GM21619 (cell line): ENCODE measurements at regions not wholly inside any gene's neighbourhood (a gene's known extent, or its start where the extent isn't known, plus 50 kb on each side); places are given as distances from the start of the nearest gene placed in this dataset.
"Not testable (repeated sequence)": the region's sequence is repeated elsewhere in the genome, so short reads cannot be mapped to it uniquely, and the experiment has no call there.

ENCODE experiments used
- ATAC-seq: cut with Tn5 transposase; IDR thresholded peaks from one replicate; pipeline ENCODE4 v1.9.1; 2021; ENCODE audit not compliant: unreplicated experiment

DNA sequence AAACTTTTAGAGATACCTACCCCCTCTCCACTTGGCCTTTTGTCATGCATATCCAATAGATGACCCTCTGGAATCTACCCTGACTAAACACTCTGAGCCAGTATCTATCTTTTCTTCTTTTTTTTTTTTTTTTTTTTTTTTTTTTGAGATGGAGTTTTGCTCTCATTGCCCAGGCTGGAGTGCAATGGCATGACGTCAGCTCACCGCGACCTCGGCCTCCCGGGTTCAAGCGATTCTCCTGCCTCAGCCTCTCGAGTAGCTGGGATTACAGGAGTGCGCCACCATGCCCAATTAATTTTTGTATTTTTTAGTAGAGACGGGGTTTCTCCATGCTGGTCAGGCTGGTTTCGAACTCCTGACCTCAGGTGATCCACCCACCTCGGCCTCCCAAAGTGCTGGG is 50.8 kb upstream of the GRIN2B start:
- not testable (repeated sequence) for ATAC-seq

DNA sequence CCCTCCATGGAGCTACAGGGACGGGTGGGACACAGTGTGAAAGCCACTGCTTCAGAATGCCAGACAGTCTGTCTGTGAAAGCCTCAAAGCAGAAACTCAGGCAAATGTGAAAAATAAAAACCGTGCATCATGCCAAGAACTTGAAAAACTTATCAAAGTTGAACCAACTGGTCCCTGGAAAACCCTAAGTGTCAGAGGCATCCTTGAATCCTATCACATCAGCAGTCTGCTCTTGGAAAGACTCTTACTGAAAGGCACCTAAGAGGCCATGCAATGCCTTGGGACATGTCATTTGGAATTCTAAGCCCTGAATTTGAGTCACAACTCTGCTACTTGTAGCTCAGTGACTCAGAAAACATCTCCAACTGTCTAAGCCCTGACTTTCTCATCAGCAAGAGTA is 62.4 kb upstream of the GRIN2B start:
- no peak for ATAC-seq

DNA sequence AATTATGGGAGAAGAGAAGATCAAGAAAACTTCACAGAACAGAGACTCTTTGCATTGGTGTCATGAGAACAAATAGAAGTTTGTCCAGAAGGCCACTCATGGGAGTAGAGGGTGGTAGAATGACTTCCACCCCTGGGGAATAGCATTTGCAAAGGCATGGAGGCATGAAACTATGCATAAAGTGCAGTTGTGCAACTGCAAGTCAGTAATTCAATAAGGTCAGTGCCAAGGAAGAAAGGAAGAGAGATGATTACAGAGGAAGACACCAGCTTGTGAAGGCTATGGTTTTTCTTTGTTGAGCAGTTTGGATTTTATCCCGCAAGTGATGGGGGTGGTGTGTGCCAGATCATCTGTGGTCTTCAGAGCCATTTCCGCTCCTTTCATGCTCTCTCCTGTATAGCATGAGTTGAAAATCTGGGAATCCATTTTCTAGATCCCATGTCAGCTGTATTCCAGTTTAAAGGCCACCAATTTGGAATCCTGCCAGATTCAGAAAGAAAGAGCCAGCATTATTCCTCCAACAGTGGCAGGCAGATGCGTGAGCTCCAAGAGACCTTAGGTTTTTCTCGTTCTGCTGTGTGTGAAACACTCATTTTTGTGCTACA is 67.6 kb upstream of the GRIN2B start:
- no peak for ATAC-seq

GRCh38 chr12:14057895-14058294 is 76.5 kb upstream of the GRIN2B start:
- no peak for ATAC-seq

DNA sequence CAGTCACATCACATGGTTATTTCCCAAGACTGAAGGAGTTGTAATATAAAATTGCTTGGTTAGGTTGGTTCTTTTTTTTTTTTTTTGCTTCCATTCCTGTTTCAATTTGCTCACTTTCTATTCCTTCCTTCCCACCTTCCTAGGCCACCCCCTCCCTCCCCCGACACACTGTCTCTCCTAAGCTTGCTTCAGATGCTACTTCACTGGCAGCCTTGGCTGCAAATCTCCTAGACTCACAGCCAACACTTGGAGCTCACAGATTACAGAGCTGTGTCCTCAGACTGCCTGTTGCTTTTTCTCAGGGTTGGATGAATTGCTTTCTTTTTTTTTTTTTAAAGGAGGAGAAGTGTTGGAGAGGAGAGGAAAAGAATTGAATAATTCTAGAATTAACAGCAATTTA is 77.3 kb upstream of the GRIN2B start:
- no peak for ATAC-seq

DNA sequence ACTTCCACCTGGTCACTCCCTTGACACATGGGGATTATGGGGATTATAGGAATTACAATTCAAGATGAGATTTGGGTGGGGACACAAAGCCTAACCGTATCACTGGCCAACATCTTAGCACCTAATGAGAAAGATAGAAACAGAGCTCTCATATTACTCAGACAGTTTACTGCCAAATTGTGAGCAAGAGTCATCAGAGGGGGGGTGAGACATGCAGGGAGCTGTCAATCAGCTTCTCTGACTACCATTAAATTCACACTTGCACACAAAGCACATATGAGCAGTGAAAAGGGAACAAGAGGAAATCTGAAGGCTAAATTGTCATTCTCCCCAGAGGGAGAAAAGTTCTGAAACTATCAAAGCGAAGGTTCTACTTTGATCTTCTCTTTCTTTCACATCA is 78.1 kb upstream of the GRIN2B start:
- no peak for ATAC-seq

DNA sequence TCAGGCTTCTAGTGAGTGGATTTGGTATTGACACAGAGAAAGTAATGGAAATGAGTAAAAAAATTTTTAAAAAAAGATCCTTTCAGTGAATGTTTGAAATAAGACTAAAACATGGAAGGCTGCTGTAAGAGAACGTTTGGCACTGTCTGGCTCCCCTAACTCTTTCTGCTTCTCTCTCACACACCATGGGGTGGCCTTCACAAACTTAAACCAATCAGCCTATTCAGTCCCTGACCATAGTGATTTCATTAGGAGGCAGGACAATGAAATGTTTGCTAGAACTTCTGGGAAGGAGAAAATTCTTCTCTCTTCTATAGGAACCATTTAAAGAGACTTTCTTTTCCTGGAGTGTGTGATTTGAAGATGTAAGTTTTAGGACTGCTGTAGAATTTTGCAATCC is 84.2 kb upstream of the GRIN2B start:
- ATAC-seq = no peak

DNA sequence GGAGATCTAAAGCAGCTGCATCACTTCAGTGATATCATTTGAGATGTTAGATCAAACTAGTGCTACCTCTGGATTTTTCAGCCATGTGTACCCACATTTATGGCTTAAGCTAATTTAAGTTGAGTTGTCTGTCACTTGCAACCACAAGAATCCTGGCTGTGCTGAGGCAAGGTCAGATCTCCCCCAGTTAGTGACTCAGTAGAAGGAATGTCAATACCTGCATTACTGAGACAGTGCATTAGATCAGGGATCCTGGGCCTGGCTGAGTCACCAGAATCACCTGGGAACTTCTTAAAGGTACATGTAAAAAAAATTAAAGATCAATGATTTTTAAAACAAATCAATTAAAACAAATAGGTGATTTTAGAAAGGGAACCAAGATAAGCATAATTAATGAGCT is 84.6 kb upstream of the GRIN2B start:
- ATAC-seq = no peak

DNA sequence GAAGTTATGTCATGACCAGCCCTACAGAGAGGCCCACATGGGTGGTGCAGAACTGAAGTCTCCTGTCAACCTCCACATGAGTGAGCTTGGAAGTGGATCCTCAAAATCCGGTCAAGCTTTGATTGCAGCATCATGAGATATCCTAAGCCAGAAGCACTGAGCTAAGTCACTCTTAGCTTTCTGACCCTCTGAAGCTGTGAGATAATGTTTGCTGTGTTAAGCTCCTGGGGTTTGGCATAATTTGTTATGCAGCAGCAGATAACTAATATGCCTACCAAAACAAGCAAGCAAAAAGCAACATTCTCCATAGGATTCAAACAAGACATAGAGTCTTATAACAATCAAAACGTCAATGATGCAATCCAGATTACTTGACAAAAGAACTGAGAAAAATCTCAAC is 87.6 kb upstream of the GRIN2B start:
- ATAC-seq = no peak

- no peak for ATAC-seq
Measured at GRCh38 chr12:14071833-14072232, 90.4 kb upstream of the GRIN2B start.

DNA sequence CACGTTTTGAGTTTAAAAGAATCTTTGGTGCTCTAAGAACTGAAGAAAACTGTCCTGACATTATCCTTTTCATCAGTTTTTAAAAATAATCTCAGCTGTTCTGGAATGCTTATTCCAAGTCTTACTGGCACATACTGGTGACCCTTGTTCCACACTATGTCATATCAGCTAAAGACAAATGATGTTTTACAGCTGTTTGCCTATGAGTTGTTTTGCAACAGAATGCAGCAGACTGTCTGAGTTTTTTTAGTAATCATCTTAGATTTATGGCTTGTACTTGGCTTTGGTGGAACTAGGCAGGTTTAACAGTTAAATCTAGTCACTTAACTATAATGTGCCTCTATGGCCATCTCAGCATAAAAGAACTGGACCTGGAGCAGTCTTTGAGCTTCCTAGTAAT is 91.6 kb upstream of the GRIN2B start:
- no peak for ATAC-seq

DNA sequence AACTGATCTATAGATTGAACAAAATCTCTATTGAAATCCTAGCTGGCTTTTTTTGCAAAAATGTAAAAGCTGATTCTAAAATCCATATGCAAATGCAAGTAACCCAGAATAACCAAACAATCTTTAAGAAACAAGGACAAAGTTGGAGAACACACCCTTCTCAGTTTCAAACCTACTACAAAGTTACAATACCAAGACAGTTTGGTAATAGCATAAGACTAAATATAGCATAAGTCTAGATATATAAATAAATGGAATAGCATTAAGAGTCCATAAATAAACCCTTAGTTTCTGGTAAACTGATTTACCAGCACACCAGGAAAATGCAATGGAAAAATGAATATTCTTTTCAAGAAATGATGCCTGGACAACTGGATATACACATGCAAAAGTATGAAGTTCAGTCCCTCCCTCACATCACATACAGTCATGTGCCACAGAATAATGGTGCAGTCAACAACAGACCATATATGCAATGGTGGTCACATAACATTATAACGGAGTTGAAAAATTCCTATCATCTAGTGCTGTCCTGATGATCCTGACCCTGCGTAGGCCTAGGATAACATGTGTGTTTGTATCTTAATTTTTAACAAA is 94.5 kb upstream of the GRIN2B start:
- ATAC-seq = no peak

DNA sequence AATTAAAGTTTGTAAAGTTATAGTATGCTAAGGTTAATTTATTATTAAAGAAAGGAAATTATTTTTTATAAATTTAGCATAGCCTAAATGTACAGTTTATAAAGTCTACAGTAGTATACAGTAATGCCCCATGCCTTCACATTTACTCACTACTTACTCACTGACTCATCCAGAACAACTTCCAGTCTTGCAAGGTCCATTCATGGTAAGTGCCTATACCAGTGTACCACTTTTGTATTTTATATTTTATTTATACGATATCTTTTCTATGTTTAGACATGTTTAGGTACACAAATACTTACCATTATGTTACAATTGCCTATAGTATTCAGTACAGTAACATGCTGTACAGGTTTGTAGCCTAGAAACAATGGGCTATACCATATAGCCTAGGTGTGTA is 95.1 kb upstream of the GRIN2B start:
- ATAC-seq = no peak

GRCh38 chr12:14086838-14087237 is 105.4 kb upstream of the GRIN2B start:
- ATAC-seq = no peak

DNA sequence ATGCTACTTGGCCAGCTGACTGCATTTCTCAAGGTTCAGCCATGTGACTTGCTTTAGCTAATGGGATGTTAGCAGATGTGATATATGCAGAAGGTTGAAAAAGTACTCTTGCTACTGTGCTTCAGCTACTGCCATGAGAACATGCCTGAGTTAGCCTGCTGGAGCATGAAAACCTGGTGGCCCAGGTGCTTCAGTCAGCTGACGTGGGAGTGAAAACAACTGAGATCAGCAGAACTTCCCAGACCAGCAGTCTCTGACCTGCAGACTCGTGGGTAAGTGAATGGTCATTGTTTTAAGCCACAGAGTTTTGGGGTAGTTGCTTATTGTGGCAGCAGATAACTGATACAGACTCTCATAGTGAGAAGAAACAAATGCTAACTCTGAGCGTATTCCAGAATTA is 118.6 kb upstream of the GRIN2B start:
- ATAC-seq = no peak

- ATAC-seq = not testable (repeated sequence)
Measured at GRCh38 chr12:14101556-14101955, 120.2 kb upstream of the GRIN2B start.

DNA sequence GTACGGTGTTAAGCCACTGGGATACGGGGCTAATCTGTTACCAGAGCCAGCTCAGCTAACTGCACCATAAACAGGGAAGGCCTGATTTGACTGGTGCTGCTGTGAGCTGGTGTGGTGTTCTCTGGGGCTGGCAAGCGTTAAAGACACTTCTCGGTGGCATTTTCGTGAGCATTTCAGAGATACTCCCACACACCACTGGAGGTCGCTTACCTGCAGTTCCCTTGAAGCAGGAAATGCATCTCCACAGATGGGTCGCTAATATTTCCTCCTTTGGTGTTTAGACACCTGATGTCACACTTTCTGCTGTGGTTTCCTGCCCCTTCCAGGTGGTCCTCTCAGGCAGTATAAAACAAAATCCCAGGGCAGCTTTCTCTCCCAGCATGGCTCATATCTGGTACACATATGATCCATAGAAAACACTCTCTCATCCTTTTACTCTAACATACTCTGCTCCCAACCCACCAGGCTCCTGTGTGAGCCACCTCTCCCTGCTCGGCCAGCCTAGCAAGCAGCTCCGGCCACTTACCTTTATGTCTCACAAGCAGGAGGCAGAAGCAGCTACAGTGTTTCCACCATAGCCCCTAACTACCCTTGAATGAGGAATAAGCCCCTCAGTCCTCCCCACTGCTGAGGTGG is 129.9 kb upstream of the GRIN2B start:
- ATAC-seq = peak; percentile 100

- no peak for ATAC-seq
Measured at GRCh38 chr12:14113031-14113430, 131.6 kb upstream of the GRIN2B start.

DNA sequence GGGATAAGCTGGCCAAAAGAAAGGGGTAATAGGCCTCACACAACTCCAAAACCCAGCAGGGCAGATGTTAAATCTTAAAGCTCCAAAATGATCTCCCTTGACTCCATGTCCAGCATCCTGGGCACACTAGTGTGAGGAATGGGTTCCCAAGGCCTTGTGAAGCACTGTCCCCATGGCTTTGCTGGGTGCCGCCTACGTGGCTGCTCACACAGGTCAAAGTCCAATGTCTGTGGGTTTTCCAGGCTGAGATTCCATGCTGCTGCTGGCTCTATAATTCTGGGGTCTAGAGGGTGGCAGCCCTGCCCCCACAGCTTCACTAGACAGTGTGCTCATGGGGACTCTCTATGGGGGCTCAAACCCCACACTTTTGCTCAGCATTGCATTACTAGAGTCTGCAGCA is 145.3 kb upstream of the GRIN2B start:
- ATAC-seq = no peak

DNA sequence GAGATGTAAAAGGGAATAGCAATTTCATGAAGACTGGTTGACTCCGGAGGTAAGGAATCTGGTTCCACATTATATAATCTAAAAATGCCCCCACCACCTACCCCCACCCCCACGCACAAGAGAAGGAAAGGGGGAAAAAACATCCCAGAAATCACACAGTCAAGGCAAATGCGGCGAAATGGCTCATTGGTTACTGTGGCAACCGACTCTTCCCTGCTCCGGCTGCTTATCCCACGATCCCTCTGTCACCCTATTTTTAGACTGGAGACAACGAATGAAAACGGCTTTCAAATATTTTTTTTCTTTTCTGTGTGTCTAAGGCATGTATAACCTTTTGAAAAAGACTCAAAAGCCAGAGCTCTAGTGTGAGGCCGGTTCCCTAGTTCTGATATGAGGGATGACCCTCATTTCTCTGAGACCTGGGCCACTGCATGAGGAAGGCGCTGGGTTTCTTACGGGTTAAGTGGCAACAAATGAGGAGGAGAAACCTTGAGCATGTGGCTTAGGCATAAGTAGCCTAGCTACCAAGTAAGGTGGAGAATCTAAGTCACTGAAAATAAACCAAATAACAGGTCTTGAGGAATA is 148.3 kb upstream of the GRIN2B start:
- ATAC-seq = no peak

GRCh38 chr12:14135996-14136395 is 154.6 kb upstream of the GRIN2B start:
- ATAC-seq = no peak

- no peak for ATAC-seq
Measured at GRCh38 chr12:14138495-14138894, 157.1 kb upstream of the GRIN2B start.
